ENCODE measurements at regions not wholly inside any gene's neighbourhood (a gene's known extent, or its start where the extent isn't known, plus 50 kb on each side); places are given as distances from the start of the nearest gene placed in this dataset.

GRCh38 chrX:149131774-149132173 is 373.3 kb downstream of the IDS start:
- H2AFZ ChIP-seq (ENCODE audit: low read depth, low read length), result no peak overlapping the region
- H3K4me3 ChIP-seq (ENCODE audit: low read length), result no peak overlapping the region
- no peak overlapping the region for H3K9ac ChIP-seq (ENCODE audit: low read length)
- H3K36me3 ChIP-seq (replicated peaks; ENCODE audit: low read depth, low read length), result no peaks in the 10 kb centered on the region
- no peak overlapping the region for H3K4me2 ChIP-seq (ENCODE audit: low read length)
- H4K20me1 ChIP-seq (ENCODE audit: insufficient read depth, low read length), result no peaks in the 10 kb centered on the region
- no peak overlapping the region for H3K27ac ChIP-seq (ENCODE audit: low read length)
- TF ChIP-seq CTCF (IDR thresholded peaks at IDR 0.05; ENCODE audit: low read depth, low read length), result no peak
- TF ChIP-seq EZH2phosphoT487 (IDR thresholded peaks at IDR 0.05; ENCODE audit: low read depth), result no peak
- H3K9me3 ChIP-seq (ENCODE audit: insufficient read depth, low read length), result no peaks in the 10 kb centered on the region
- H3K79me2 ChIP-seq (ENCODE audit: low read length), result no peaks in the 10 kb centered on the region
- H3K27me3 ChIP-seq (ENCODE audit: low read depth, low read length), result no peaks in the 10 kb centered on the region
- H3K4me1 ChIP-seq (ENCODE audit: low read length), result no peaks in the 10 kb centered on the region

- no peak overlapping the region for H2AFZ ChIP-seq (ENCODE audit: low read depth, low read length)
- no peak overlapping the region for H3K9ac ChIP-seq (ENCODE audit: low read length)
- H3K27me3 ChIP-seq (ENCODE audit: low read depth, low read length), result no peaks in the 10 kb centered on the region
- H3K79me2 ChIP-seq (ENCODE audit: low read length), result no peaks in the 10 kb centered on the region
- no peak overlapping the region for H3K4me3 ChIP-seq (ENCODE audit: low read length)
- no peak overlapping the region for H3K27ac ChIP-seq (ENCODE audit: low read length)
- no peak for TF ChIP-seq CTCF (IDR thresholded peaks at IDR 0.05; ENCODE audit: low read depth, low read length)
- no peak for TF ChIP-seq EZH2phosphoT487 (IDR thresholded peaks at IDR 0.05; ENCODE audit: low read depth)
- H3K36me3 ChIP-seq (replicated peaks; ENCODE audit: low read depth, low read length), result no peaks in the 10 kb centered on the region
- H3K9me3 ChIP-seq (ENCODE audit: insufficient read depth, low read length), result no peaks in the 10 kb centered on the region
- H4K20me1 ChIP-seq (ENCODE audit: insufficient read depth, low read length), result no peaks in the 10 kb centered on the region
- H3K4me2 ChIP-seq (ENCODE audit: low read length), result no peak overlapping the region
- no peaks in the 10 kb centered on the region for H3K4me1 ChIP-seq (ENCODE audit: low read length)
These were observed 375.3 kb downstream of the IDS start for GRCh38 chrX:149129767-149130166.

- no peak overlapping the region for H2AFZ ChIP-seq (ENCODE audit: low read depth, low read length)
- no peaks in the 10 kb centered on the region for H3K9me3 ChIP-seq (ENCODE audit: insufficient read depth, low read length)
- no peaks in the 10 kb centered on the region for H3K36me3 ChIP-seq (replicated peaks; ENCODE audit: low read depth, low read length)
- H3K4me2 ChIP-seq (ENCODE audit: low read length), result no peak overlapping the region
- no peak overlapping the region for H3K9ac ChIP-seq (ENCODE audit: low read length)
- H3K79me2 ChIP-seq (ENCODE audit: low read length), result no peaks in the 10 kb centered on the region
- H3K4me3 ChIP-seq (ENCODE audit: low read length), result no peak overlapping the region
- no peaks in the 10 kb centered on the region for H3K27me3 ChIP-seq (ENCODE audit: low read depth, low read length)
- H4K20me1 ChIP-seq (ENCODE audit: insufficient read depth, low read length), result no peaks in the 10 kb centered on the region
- no peak overlapping the region for H3K27ac ChIP-seq (ENCODE audit: low read length)
- no peak for TF ChIP-seq EZH2phosphoT487 (IDR thresholded peaks at IDR 0.05; ENCODE audit: low read depth)
- no peak for TF ChIP-seq CTCF (IDR thresholded peaks at IDR 0.05; ENCODE audit: low read depth, low read length)
- H3K4me1 ChIP-seq (ENCODE audit: low read length), result no peaks in the 10 kb centered on the region
These were observed 380.5 kb downstream of the IDS start for GRCh38 chrX:149124526-149125108.

- Histone ChIP-seq H3K9ac (ENCODE audit: low read length) (no peak overlapping the region), H3K27ac (ENCODE audit: low read length) (no peak overlapping the region), H3K4me3 (ENCODE audit: low read length) (no peak overlapping the region), H3K79me2 (ENCODE audit: low read length) (no peaks in the 10 kb centered on the region), H3K4me1 (ENCODE audit: low read length) (no peaks in the 10 kb centered on the region), H3K4me2 (ENCODE audit: low read length) (no peak overlapping the region), H2AFZ (ENCODE audit: low read depth, low read length) (no peak overlapping the region), H3K9me3 (ENCODE audit: insufficient read depth, low read length) (no peaks in the 10 kb centered on the region), H3K36me3 (replicated peaks; ENCODE audit: low read depth, low read length) (no peaks in the 10 kb centered on the region), H3K27me3 (ENCODE audit: low read depth, low read length) (no peaks in the 10 kb centered on the region), H4K20me1 (ENCODE audit: insufficient read depth, low read length) (no peaks in the 10 kb centered on the region)
- TF ChIP-seq CTCF (IDR thresholded peaks at IDR 0.05; ENCODE audit: low read depth, low read length), result no peak
- no peak for TF ChIP-seq EZH2phosphoT487 (IDR thresholded peaks at IDR 0.05; ENCODE audit: low read depth)
These were observed 383.7 kb downstream of the IDS start for GRCh38 chrX:149121206-149121920.
